ENCODE measurements at regions not wholly inside any gene's neighbourhood (a gene's known extent, or its start where the extent isn't known, plus 50 kb on each side); places are given as distances from the start of the nearest gene placed in this dataset.

DNA sequence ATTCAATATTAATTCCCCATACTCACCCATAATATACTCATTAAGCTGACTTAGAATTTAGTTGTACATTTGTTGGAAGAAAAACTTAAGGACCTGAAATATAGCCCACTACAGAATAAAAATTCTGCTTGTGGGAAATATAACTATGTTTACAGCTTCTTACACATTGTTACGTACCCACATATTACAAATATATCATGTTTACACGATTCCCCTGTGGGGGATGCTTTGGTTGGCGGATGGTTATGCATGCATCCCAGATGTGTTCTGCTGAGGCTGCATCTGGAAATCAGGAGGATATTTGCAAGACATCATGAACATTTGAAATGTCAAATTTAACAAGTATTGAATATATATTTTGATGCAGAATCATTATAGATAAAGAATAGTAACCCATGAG, 79.5 kb upstream of the KL start:
- H4K20me1 ChIP-seq (ENCODE audit: insufficient read depth): no peaks in the 10 kb centered on the region
- no TSS peak for BruUV-seq (replicated peaks)
- 0 out of 2 replicates have a peak, but pooled peaks cover 4% of the 10 kb centered on the region for H3K9me2 ChIP-seq (ENCODE audit: insufficient read depth)
- H3K79me2 ChIP-seq (ENCODE audit: low read depth): no peaks in the 10 kb centered on the region
- ChIA-PET CTCF (no interaction called here), POLR2A (ENCODE audit: unreplicated experiment) (no interaction called here)
- H3F3A ChIP-seq (ENCODE audit: insufficient read depth, low read depth): no peaks in the 10 kb centered on the region
- intact Hi-C loops (cut with micrococcal nuclease; ENCODE audit: unreplicated experiment): no loop called here
- no peak overlapping the region for H2AFZ ChIP-seq
- H3K27ac ChIP-seq: no peak overlapping the region
- H3K9me3 ChIP-seq (ENCODE audit: insufficient read depth, low read depth): no peaks in the 10 kb centered on the region; the same call in 1 of the 2 replicates
- DNase-seq: no peak
- H3K4me2 ChIP-seq: no peak overlapping the region
- H3K4me1 ChIP-seq (replicated peaks; ENCODE audit: insufficient read depth): no peaks in the 10 kb centered on the region
- TF ChIP-seq EZH2 (IDR thresholded peaks at IDR 0.05; ENCODE audit: low read depth): no peak
- TF ChIP-seq, protein P1, sequence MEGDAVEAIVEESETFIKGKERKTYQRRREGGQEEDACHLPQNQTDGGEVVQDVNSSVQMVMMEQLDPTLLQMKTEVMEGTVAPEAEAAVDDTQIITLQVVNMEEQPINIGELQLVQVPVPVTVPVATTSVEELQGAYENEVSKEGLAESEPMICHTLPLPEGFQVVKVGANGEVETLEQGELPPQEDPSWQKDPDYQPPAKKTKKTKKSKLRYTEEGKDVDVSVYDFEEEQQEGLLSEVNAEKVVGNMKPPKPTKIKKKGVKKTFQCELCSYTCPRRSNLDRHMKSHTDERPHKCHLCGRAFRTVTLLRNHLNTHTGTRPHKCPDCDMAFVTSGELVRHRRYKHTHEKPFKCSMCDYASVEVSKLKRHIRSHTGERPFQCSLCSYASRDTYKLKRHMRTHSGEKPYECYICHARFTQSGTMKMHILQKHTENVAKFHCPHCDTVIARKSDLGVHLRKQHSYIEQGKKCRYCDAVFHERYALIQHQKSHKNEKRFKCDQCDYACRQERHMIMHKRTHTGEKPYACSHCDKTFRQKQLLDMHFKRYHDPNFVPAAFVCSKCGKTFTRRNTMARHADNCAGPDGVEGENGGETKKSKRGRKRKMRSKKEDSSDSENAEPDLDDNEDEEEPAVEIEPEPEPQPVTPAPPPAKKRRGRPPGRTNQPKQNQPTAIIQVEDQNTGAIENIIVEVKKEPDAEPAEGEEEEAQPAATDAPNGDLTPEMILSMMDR (conservative IDR thresholded peaks at IDR 0.05): no peak
- no peaks in the 10 kb centered on the region for H3K36me3 ChIP-seq (ENCODE audit: low read depth)
- H3K4me3 ChIP-seq: no peak overlapping the region
- no peaks in the 10 kb centered on the region for H3K27me3 ChIP-seq (ENCODE audit: insufficient read depth, low read depth)

DNA sequence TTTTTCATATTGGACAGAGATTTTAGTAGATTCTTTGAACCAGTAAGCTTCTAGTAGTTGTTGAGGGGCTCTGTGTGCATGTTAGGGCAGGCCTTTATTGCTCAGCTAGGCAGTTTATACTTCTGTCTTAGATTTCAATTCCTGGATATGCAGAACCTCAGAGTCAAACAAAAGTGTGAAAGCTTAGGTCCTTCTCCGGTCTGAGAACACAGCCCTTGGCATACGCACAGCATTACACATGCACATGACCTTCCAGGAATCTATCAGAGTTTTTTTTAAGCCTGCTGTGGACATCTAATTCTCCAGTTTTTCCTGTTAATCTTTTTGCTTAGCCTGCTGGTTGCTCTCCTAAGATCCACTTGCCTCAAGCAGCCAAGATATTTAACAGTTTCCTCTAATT, 77.9 kb upstream of the KL start:
- BruUV-seq (replicated peaks): no TSS peak
- CTCF ChIA-PET: no interaction called here
- no peaks in the 10 kb centered on the region for H3K79me2 ChIP-seq (ENCODE audit: low read depth)

DNA sequence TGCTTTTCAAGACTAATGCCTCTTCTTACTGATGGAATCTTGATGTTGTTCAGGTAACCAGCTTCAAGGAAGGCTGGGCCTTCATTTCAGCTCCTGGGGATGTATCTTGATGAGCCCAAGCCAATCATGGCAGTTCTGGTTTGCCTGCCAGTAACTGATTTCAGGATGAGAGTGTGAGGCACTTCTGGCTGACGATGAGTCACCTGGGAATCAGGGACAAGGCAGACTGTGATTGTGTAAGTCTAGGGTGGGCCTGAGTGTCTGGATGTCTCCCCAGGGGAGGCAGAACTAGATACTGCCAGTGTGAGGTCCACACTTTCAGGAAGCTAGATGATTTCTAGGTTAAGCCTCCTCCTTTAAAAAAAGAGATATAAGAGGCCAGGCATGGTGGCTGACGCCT, 77.3 kb upstream of the KL start:
- no peaks in the 10 kb centered on the region; the same call in 1 of the 2 replicates for H3K9me3 ChIP-seq (ENCODE audit: insufficient read depth, low read depth)
- H4K20me1 ChIP-seq (ENCODE audit: insufficient read depth): no peaks in the 10 kb centered on the region
- no peaks in the 10 kb centered on the region for H3K79me2 ChIP-seq (ENCODE audit: low read depth)
- no peaks in the 10 kb centered on the region for H3K36me3 ChIP-seq (ENCODE audit: low read depth)
- no peak overlapping the region for H2AFZ ChIP-seq
- H3K9me2 ChIP-seq (ENCODE audit: insufficient read depth): 0 out of 2 replicates have a peak, but pooled peaks cover 4% of the 10 kb centered on the region
- no peak for TF ChIP-seq EZH2 (IDR thresholded peaks at IDR 0.05; ENCODE audit: low read depth)
- TF ChIP-seq, protein P1 (conservative IDR thresholded peaks at IDR 0.05): no peak
- no peak for DNase-seq
- no peaks in the 10 kb centered on the region for H3K4me1 ChIP-seq (replicated peaks; ENCODE audit: insufficient read depth)
- no peak overlapping the region for H3K27ac ChIP-seq
- intact Hi-C loops (cut with micrococcal nuclease; ENCODE audit: unreplicated experiment): no loop called here
- BruUV-seq (replicated peaks): no TSS peak
- no peak overlapping the region for H3K4me2 ChIP-seq
- POLR2A ChIA-PET (ENCODE audit: unreplicated experiment): no interaction called here
- no peak overlapping the region for H3K4me3 ChIP-seq
- H3K27me3 ChIP-seq (ENCODE audit: insufficient read depth, low read depth): no peaks in the 10 kb centered on the region
- H3F3A ChIP-seq (ENCODE audit: insufficient read depth, low read depth): no peaks in the 10 kb centered on the region
- CTCF ChIA-PET: no interaction called here

More for the DNA sequence above, 77.9 kb upstream of the KL start:
- no peaks in the 10 kb centered on the region for H3K4me1 ChIP-seq (replicated peaks; ENCODE audit: insufficient read depth)
- POLR2A ChIA-PET (ENCODE audit: unreplicated experiment): no interaction called here
- H3F3A ChIP-seq (ENCODE audit: insufficient read depth, low read depth): no peaks in the 10 kb centered on the region
- DNase-seq: no peak
- 0 out of 2 replicates have a peak, but pooled peaks cover 4% of the 10 kb centered on the region for H3K9me2 ChIP-seq (ENCODE audit: insufficient read depth)
- H3K27ac ChIP-seq: no peak overlapping the region
- H3K36me3 ChIP-seq (ENCODE audit: low read depth): no peaks in the 10 kb centered on the region
- intact Hi-C loops (cut with micrococcal nuclease; ENCODE audit: unreplicated experiment): no loop called here
- TF ChIP-seq, protein P1 (conservative IDR thresholded peaks at IDR 0.05): no peak
- TF ChIP-seq EZH2 (IDR thresholded peaks at IDR 0.05; ENCODE audit: low read depth): no peak
- no peaks in the 10 kb centered on the region for H3K27me3 ChIP-seq (ENCODE audit: insufficient read depth, low read depth)
- no peak overlapping the region for H3K4me3 ChIP-seq
- H2AFZ ChIP-seq: no peak overlapping the region
- no peaks in the 10 kb centered on the region; the same call in 1 of the 2 replicates for H3K9me3 ChIP-seq (ENCODE audit: insufficient read depth, low read depth)
- no peak overlapping the region for H3K4me2 ChIP-seq
- no peaks in the 10 kb centered on the region for H4K20me1 ChIP-seq (ENCODE audit: insufficient read depth)
